Stomach smooth muscle (tissue), 2 donors: ENCODE measurements at regions not wholly inside any gene's neighbourhood (a gene's known extent, or its start where the extent isn't known, plus 50 kb on each side); places are given as distances from the start of the nearest gene placed in this dataset.
"Not testable (repeated sequence)": the region's sequence is repeated elsewhere in the genome, so short reads cannot be mapped to it uniquely, and the experiment has no call there.

Source experiments
- H3K27ac ChIP-seq: one replicate; pipeline ENCODE4 v1.7.0; 2013; ENCODE audit warnings: mild to moderate bottlenecking, low read length, inconsistent platforms
- H3K27me3 ChIP-seq, 2 donors: one replicate each; pipeline ENCODE4 v1.7.0; 2013; ENCODE audit warnings: low read length in 2 of 2; ENCODE audit not compliant: insufficient read depth in 2 of 2, control insufficient read depth in 1 of 2
- H3K36me3 ChIP-seq, 2 donors: one replicate each; pipeline ENCODE4 v1.7.0; 2013; ENCODE audit warnings: low read length in 2 of 2; ENCODE audit not compliant: control insufficient read depth in 2 of 2, insufficient read depth in 2 of 2
- H3K4me1 ChIP-seq: one replicate; pipeline ENCODE4 v1.7.0; 2013; ENCODE audit warnings: low read length; ENCODE audit not compliant: control insufficient read depth, insufficient read depth
- H3K4me3 ChIP-seq, 2 donors: one replicate each; pipeline ENCODE4 v1.7.0; 2013; ENCODE audit warnings: low read length in 2 of 2
- H3K9ac ChIP-seq, 2 donors: one replicate each; pipeline ENCODE4 v1.7.0; 2013; ENCODE audit warnings: low read length in 2 of 2, mild to moderate bottlenecking in 1 of 2
- H3K9me3 ChIP-seq, 2 donors: one replicate each; pipeline ENCODE4 v1.7.0; 2013; ENCODE audit warnings: low read length in 2 of 2; ENCODE audit not compliant: control insufficient read depth in 2 of 2
- donor health status: healthy.
- donor health status: Pancreatic carcinoma.

DNA sequence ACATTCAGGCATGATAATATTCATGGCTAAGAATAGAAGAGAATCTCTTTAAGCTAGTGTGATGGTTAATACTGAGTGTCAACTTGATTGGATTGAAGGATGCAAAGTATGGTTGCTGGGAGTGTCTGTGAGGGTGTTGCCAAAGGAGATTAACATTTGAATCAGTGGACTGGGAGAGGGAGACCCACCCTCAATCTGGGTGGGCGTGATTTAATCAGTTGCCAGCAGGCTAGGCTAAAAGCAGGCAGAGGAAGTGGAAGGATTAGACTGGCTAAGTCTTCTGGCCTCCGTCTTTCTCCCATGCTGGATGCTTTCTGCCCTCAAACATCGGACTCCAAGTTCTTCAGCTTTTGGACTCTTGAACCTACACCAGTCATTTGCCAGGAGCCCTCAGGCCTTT lies 106.9 kb upstream of the CCDC39 start:
- not testable (repeated sequence) for H3K4me1 ChIP-seq, H3K36me3 ChIP-seq, H3K4me3 ChIP-seq, H3K9ac ChIP-seq, H3K27me3 ChIP-seq, H3K9me3 ChIP-seq, H3K27ac ChIP-seq

DNA sequence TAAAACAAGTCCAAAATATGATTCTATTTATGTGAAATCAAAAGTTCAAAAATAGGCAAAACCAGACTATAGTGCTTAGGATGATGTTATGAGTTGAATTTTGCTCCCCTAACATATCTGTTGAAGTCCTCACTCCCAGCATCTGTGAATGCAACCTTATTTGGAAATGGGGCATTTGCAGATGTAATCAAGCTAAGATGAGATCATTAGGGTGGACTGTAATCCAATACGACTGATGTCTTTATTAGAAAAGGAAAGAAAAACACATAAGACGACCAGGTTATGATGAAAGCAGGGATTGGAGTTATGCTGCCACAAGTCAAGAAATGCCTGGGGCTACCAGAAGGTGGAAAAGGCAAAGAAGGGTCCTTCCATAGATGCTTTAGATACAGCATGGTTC lies 110.5 kb upstream of the CCDC39 start:
- Histone ChIP-seq H3K4me1 (no peaks in the 10 kb centered on the region), H3K27me3 (no peaks in the 10 kb centered on the region), H3K27ac (no peak overlapping the region), H3K36me3 (no peaks in the 10 kb centered on the region), H3K9me3 (no peaks in the 10 kb centered on the region), H3K9ac (no peak overlapping the region), H3K4me3 (no peak overlapping the region)

DNA sequence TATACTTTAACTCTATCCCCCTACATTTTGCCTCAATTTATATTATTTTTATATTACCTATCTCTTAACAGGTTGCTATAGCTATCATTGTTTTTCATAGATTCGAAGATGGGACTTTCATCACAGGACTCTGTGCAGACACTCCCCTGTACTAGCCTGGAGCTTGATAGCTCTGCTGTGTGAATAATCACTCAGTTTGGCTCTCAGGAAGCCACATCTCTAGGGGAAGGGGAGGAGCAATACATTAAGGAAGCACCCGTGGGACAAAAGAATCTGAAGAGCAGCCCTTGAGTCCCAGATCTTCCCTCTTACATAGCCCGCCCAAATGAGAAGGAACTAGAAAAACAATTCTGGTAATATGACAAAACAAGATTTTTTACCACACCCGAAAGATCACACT lies 114.3 kb upstream of the FXR1 start:
- Histone ChIP-seq H3K4me1 (no peaks in the 10 kb centered on the region), H3K27me3 (no peaks in the 10 kb centered on the region), H3K36me3 (no peaks in the 10 kb centered on the region), H3K4me3 (no peak overlapping the region), H3K27ac (no peak overlapping the region), H3K9me3 (no peaks in the 10 kb centered on the region), H3K9ac (no peak overlapping the region)

DNA sequence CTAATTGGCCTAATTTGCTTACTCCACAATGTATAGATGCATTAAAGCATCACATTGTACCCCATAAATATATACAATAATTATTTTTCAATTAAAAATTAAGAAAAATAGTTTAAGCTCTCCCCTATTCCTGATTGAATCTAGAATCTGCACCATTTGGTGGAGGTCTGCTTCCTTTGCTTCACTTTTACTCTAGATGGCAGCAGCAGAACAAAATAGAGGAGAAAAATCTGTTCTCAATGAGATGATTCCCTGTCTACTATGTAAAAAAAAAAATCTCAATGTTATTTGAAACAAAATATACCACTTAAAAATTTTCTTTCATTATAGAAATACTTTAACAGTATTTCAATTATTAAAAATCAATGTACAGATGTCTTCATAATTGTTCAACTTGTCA lies 109.6 kb upstream of the FXR1 start:
- Histone ChIP-seq H3K9ac (no peak overlapping the region), H3K4me3 (no peak overlapping the region), H3K4me1 (no peaks in the 10 kb centered on the region), H3K9me3 (no peaks in the 10 kb centered on the region), H3K27ac (no peak overlapping the region), H3K36me3 (no peaks in the 10 kb centered on the region), H3K27me3 (no peaks in the 10 kb centered on the region)

GRCh38 chr3:180804916-180805315 lies 107.6 kb upstream of the FXR1 start:
- Histone ChIP-seq H3K27me3 (no peaks in the 10 kb centered on the region), H3K27ac (no peak overlapping the region), H3K4me1 (no peaks in the 10 kb centered on the region), H3K9ac (no peak overlapping the region), H3K4me3 (peak overlapping the region in 1 of 2 donors; percentile 23), H3K9me3 (no peaks in the 10 kb centered on the region), H3K36me3 (no peaks in the 10 kb centered on the region)

- Histone ChIP-seq H3K9me3 (no peaks in the 10 kb centered on the region), H3K27ac (no peak overlapping the region), H3K36me3 (no peaks in the 10 kb centered on the region), H3K4me3 (no peak overlapping the region), H3K9ac (no peak overlapping the region), H3K4me1 (no peaks in the 10 kb centered on the region), H3K27me3 (no peaks in the 10 kb centered on the region)
These were observed 103.5 kb upstream of the FXR1 start for GRCh38 chr3:180808823-180809575.

- no peaks in the 10 kb centered on the region for H3K4me1 ChIP-seq
These were observed 92.1 kb upstream of the FXR1 start for GRCh38 chr3:180820400-180820799.

DNA sequence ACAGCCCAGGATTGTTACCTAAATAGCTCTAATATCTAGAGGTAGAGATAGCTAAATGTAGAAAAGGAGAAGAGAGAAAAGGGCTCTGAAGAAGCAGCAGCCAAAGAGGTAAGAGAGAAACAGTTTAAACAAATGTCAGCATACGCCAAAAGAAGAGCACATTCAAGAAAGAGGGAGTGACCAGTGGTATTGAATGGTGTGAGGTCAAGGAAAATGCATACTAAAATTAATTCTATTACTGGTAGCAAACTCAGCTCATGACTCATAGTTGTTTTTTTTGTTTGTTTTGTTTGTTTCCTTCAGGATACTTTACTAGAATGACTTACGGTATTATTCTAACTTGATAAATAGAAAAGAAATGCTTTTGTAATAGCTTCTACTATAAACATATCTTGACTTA lies 86.5 kb upstream of the FXR1 start:
- no peaks in the 10 kb centered on the region for H3K9me3 ChIP-seq
- H3K27me3 ChIP-seq: no peaks in the 10 kb centered on the region
- no peaks in the 10 kb centered on the region for H3K36me3 ChIP-seq
- H3K27ac ChIP-seq: no peak overlapping the region
- no peak overlapping the region for H3K4me3 ChIP-seq
- no peaks in the 10 kb centered on the region for H3K4me1 ChIP-seq
- H3K9ac ChIP-seq: no peak overlapping the region

More at GRCh38 chr3:180820400-180820799, 92.1 kb upstream of the FXR1 start:
- no peak overlapping the region for H3K27ac ChIP-seq
- no peak overlapping the region for H3K4me3 ChIP-seq
- H3K27me3 ChIP-seq: no peaks in the 10 kb centered on the region
- no peaks in the 10 kb centered on the region for H3K36me3 ChIP-seq
- no peaks in the 10 kb centered on the region for H3K9me3 ChIP-seq
- no peak overlapping the region for H3K9ac ChIP-seq

DNA sequence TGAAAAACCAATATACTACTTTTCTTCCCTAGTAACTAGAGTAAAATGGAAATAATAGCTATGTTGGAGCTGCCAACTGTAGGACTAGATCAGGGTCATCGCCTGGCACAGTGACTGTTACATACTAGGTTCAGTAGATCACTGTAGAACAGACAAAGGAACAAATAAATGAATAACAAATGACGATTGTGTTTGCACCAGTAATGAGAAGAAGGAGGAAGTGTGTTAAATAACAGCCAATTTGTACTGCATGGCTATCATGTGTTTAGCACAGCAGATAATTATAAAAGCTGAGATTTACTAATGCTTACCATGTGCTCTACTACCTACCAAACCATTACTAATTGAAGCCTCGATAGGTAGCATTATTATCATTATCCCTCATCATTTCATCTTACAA lies 85.3 kb upstream of the FXR1 start:
- Histone ChIP-seq H3K36me3 (no peaks in the 10 kb centered on the region), H3K9me3 (no peaks in the 10 kb centered on the region), H3K27me3 (no peaks in the 10 kb centered on the region), H3K4me1 (no peaks in the 10 kb centered on the region), H3K27ac (no peak overlapping the region), H3K9ac (no peak overlapping the region), H3K4me3 (no peak overlapping the region)

GRCh38 chr3:180828001-180828720 lies 84.3 kb upstream of the FXR1 start:
- no peaks in the 10 kb centered on the region for H3K9me3 ChIP-seq
- H3K27ac ChIP-seq: no peak overlapping the region
- no peaks in the 10 kb centered on the region for H3K4me1 ChIP-seq
- no peak overlapping the region for H3K9ac ChIP-seq
- H3K36me3 ChIP-seq: no peaks in the 10 kb centered on the region
- H3K4me3 ChIP-seq: no peak overlapping the region
- no peaks in the 10 kb centered on the region for H3K27me3 ChIP-seq

- Histone ChIP-seq H3K36me3 (no peaks in the 10 kb centered on the region), H3K27me3 (no peaks in the 10 kb centered on the region), H3K9ac (no peak overlapping the region), H3K4me1 (no peaks in the 10 kb centered on the region), H3K4me3 (no peak overlapping the region), H3K27ac (no peak overlapping the region), H3K9me3 (no peaks in the 10 kb centered on the region)
These were observed 83.6 kb upstream of the FXR1 start for GRCh38 chr3:180828723-180829408.
